ENCODE measurements at regions not wholly inside any gene's neighbourhood (a gene's known extent, or its start where the extent isn't known, plus 50 kb on each side); places are given as distances from the start of the nearest gene placed in this dataset.

GRCh38 chr12:61920230-61920629 lies 340.0 kb upstream of the USP15 start:
- Histone ChIP-seq H3K27ac (ENCODE audit: low read depth in 1 of 2, low read length in 2 of 2) (no peak overlapping the region), H3K27me3 (ENCODE audit: control insufficient read depth in 1 of 2, insufficient read depth in 2 of 2, low read length in 2 of 2) (no peaks in the 10 kb centered on the region), H3K36me3 (ENCODE audit: insufficient read depth, low read length) (no peaks in the 10 kb centered on the region), H3K9me3 (ENCODE audit: control insufficient read depth in 1 of 2, insufficient read depth in 1 of 2, low read length in 2 of 2) (peaks cover 0 to 6% of the 10 kb centered on the region in 2 experiments), H3K4me1 (ENCODE audit: insufficient read depth, low read length) (no peaks in the 10 kb centered on the region), H3K4me3 (ENCODE audit: low read length) (no peak overlapping the region)
- DNase-seq (no peak), ATAC-seq (ENCODE audit: poor library complexity) (no peak)
- POLR2A ChIA-PET = no interaction called here
- H3K27ac Mint-ChIP-seq = no peak overlapping the region
- TF ChIP-seq CTCF (IDR thresholded peaks at IDR 0.05) = no peak
- no peaks in the 10 kb centered on the region for H3K4me1 Mint-ChIP-seq (ENCODE audit: low read depth)
- H3K36me3 Mint-ChIP-seq (ENCODE audit: low read depth) = no peaks in the 10 kb centered on the region
- CTCF ChIA-PET = no interaction called here
- H3K9me3 Mint-ChIP-seq = peaks cover 13% of the 10 kb centered on the region
- intact Hi-C loops (cut with DNase I, micrococcal nuclease) = no loop called here
- H3K27me3 Mint-ChIP-seq = no peaks in the 10 kb centered on the region
- no peak overlapping the region for H3K4me3 Mint-ChIP-seq

GRCh38 chr12:61923152-61923551 lies 337.1 kb upstream of the USP15 start:
- peaks cover 18% of the 10 kb centered on the region for H3K9me3 Mint-ChIP-seq

GRCh38 chr12:61934564-61934963 lies 325.6 kb upstream of the USP15 start:
- peaks cover 16% of the 10 kb centered on the region for H3K9me3 Mint-ChIP-seq
- POLR2A ChIA-PET = no interaction called here
- no peak for ATAC-seq (ENCODE audit: poor library complexity)
- no peak overlapping the region for H3K27ac Mint-ChIP-seq
- intact Hi-C loops (cut with DNase I, micrococcal nuclease) = no loop called here
- no peak for DNase-seq
- peaks cover 0 to under 1% of the 10 kb centered on the region in 2 experiments for H3K9me3 ChIP-seq (ENCODE audit: control insufficient read depth in 1 of 2, insufficient read depth in 1 of 2, low read length in 2 of 2)
- H3K36me3 Mint-ChIP-seq (ENCODE audit: low read depth) = no peaks in the 10 kb centered on the region
- no peaks in the 10 kb centered on the region for H3K4me1 ChIP-seq (ENCODE audit: insufficient read depth, low read length)
- no peak overlapping the region for H3K4me3 ChIP-seq (ENCODE audit: low read length)
- TF ChIP-seq CTCF (IDR thresholded peaks at IDR 0.05) = no peak
- no peaks in the 10 kb centered on the region for H3K36me3 ChIP-seq (ENCODE audit: insufficient read depth, low read length)
- no peaks in the 10 kb centered on the region for H3K4me1 Mint-ChIP-seq (ENCODE audit: low read depth)
- no peaks in the 10 kb centered on the region for H3K27me3 ChIP-seq (ENCODE audit: control insufficient read depth in 1 of 2, insufficient read depth in 2 of 2, low read length in 2 of 2)
- no peak overlapping the region for H3K4me3 Mint-ChIP-seq
- CTCF ChIA-PET = no interaction called here
- no peaks in the 10 kb centered on the region for H3K27me3 Mint-ChIP-seq
- H3K27ac ChIP-seq (ENCODE audit: low read depth in 1 of 2, low read length in 2 of 2) = no peak overlapping the region

More at GRCh38 chr12:61923152-61923551, 337.1 kb upstream of the USP15 start:
- H3K4me3 ChIP-seq (ENCODE audit: low read length) = no peak overlapping the region
- H3K36me3 ChIP-seq (ENCODE audit: insufficient read depth, low read length) = no peaks in the 10 kb centered on the region
- ATAC-seq (ENCODE audit: poor library complexity) (no peak), DNase-seq (no peak)
- Mint-ChIP-seq H3K27ac (no peak overlapping the region), H3K27me3 (no peaks in the 10 kb centered on the region), H3K4me3 (no peak overlapping the region), H3K4me1 (ENCODE audit: low read depth) (no peaks in the 10 kb centered on the region), H3K36me3 (ENCODE audit: low read depth) (no peaks in the 10 kb centered on the region)
- ChIA-PET POLR2A (no interaction called here), CTCF (no interaction called here)
- no peaks in the 10 kb centered on the region for H3K4me1 ChIP-seq (ENCODE audit: insufficient read depth, low read length)
- no peak for TF ChIP-seq CTCF (IDR thresholded peaks at IDR 0.05)
- peaks cover 0 to 6% of the 10 kb centered on the region in 2 experiments for H3K9me3 ChIP-seq (ENCODE audit: control insufficient read depth in 1 of 2, insufficient read depth in 1 of 2, low read length in 2 of 2)
- no peak overlapping the region for H3K27ac ChIP-seq (ENCODE audit: low read depth in 1 of 2, low read length in 2 of 2)
- intact Hi-C loops (cut with DNase I, micrococcal nuclease) = no loop called here
- H3K27me3 ChIP-seq (ENCODE audit: control insufficient read depth in 1 of 2, insufficient read depth in 2 of 2, low read length in 2 of 2) = no peaks in the 10 kb centered on the region
